ENCODE measurements at regions not wholly inside any gene's neighbourhood (a gene's known extent, or its start where the extent isn't known, plus 50 kb on each side); places are given as distances from the start of the nearest gene placed in this dataset.

DNA sequence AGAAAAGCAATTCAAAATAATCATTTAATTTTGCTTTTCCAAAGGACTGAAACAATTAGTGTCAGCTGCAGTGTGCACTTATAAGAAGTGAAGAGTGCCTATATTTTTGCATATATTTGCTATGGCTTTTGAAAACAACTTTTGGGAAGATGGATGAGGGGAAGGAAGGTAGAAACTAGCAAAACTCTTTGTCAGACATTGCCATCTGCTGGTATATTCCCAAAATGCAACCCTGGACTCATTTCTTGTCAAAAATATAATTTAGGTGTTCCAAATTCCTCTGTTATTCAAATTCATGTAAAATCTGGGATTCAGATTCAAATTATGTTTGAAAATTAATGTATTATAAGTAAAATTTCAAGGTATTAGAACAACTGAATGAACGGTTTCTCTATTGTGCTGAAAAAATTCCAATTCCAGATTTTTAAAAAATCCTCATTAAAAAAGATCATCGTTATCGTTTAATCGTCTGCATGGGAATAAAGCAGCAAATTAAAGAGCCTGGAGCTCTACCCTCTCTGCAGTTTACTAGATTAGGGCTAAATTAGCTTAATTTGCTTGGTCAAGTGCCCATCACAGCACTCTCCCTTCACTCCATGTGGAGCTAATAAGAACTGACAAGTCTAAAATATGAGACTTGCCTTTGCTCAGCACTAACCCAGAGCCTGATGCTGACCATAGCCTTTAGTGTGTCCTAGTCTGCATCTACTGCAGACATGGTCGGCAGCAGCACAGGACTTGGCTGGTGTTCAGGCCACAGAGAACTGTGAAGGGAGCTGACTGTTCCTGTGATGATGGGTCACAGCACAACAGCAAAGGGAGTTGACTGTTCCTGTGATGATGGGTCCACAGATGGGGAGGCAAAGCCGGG lies 67.9 kb upstream of the MITF start:
- no peaks in the 10 kb centered on the region for H3K9me3 ChIP-seq
- H3K4me3 ChIP-seq = no peak overlapping the region
- no peaks in the 10 kb centered on the region for H3K36me3 ChIP-seq
- TF ChIP-seq EP300 (IDR thresholded peaks at IDR 0.05) = no peak
- no peak for TF ChIP-seq POLR2AphosphoS5 (IDR thresholded peaks at IDR 0.05)
- TF ChIP-seq POLR2A (IDR thresholded peaks at IDR 0.05) = no peak
- TF ChIP-seq, protein P1, sequence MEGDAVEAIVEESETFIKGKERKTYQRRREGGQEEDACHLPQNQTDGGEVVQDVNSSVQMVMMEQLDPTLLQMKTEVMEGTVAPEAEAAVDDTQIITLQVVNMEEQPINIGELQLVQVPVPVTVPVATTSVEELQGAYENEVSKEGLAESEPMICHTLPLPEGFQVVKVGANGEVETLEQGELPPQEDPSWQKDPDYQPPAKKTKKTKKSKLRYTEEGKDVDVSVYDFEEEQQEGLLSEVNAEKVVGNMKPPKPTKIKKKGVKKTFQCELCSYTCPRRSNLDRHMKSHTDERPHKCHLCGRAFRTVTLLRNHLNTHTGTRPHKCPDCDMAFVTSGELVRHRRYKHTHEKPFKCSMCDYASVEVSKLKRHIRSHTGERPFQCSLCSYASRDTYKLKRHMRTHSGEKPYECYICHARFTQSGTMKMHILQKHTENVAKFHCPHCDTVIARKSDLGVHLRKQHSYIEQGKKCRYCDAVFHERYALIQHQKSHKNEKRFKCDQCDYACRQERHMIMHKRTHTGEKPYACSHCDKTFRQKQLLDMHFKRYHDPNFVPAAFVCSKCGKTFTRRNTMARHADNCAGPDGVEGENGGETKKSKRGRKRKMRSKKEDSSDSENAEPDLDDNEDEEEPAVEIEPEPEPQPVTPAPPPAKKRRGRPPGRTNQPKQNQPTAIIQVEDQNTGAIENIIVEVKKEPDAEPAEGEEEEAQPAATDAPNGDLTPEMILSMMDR (IDR thresholded peaks at IDR 0.05) = peak in 5 of 7 experiments; percentile 41 to 66 (median 60)
- peak in 1 of 2 donors; percentile 75 for DNase-seq
- H3K27me3 ChIP-seq = no peaks in the 10 kb centered on the region
- intact Hi-C loops (cut with DNase I; ENCODE audit: low total_unique reads) = loop anchor here (10.0 kb wide), 1 partner anchor 507 kb away; no protein-coding TSS in a partner anchor
- H3K27ac ChIP-seq = no peak overlapping the region
- H3K4me1 ChIP-seq = peaks cover 0 to 4% (median 0%) of the 10 kb centered on the region in 4 donors
- 58 to 63% (median 59%) methylated on average over 6 of the region's 6 CpGs for WGBS, 5 donors

DNA sequence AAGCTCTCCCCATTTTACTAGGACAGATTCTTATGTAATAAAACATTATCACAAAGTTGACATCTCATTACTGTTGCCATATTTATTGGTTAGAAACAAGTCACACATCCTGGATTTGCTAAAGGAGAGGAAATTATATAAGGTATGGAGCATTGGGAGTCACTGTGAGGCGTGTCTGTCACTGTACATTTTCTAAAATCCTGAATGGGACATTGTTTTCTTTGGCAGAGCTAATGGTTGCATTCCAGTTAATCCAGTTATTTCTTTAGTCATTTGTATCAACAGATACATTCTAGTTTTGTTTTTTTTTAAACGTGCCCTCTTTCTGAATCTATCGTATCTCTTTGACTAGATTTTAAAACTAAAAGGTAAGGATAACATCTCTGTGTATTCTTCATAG lies 70.2 kb upstream of the MITF start:
- intact Hi-C loops (cut with DNase I; ENCODE audit: low total_unique reads) = no loop called here

DNA sequence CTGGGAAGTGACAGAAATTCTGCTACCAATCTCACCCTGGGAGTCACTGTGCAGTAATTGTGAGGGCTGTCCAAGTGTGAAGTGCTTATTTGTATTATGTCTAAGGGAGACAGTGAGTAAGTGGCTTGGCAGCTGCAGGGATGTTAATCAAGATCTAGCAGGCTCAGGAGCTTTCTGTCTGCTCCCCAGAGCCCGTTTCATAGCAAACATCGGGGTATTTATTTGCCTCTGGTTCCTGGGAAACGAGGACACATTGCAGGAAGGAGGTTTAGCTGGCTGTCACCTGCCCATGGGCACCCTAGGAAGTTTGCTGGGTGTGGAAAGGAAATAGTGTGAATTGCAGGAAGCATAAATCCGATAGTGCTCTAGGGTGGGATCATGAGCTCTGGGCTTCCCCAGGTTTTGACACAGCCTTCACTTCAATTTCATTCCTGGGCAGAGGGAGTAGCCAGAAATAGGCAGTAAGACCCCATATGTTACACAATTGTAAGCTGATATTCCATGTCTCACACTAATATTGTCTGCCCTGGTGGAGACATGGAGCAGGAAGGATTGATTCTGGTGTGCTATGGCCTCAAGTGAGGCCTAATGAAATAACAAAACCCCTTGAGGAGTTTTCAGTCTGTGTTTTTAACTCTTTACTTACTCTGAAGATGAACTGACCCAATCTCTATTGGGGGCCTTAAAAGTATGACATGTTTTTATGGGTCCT lies 74.1 kb upstream of the MITF start:
- H3K36me3 ChIP-seq = no peaks in the 10 kb centered on the region
- intact Hi-C loops (cut with DNase I; ENCODE audit: low total_unique reads) = no loop called here
- no peaks in the 10 kb centered on the region for H3K27me3 ChIP-seq
- no peak overlapping the region for H3K4me3 ChIP-seq
- peak; percentile 31 to 80 for DNase-seq
- no peak overlapping the region for H3K27ac ChIP-seq
- WGBS, 5 donors = 14 to 22% (median 21%) methylated on average over 4 of the region's 4 CpGs
- peaks cover 0 to 15% (median 4%) of the 10 kb centered on the region in 4 donors for H3K4me1 ChIP-seq
- no peaks in the 10 kb centered on the region for H3K9me3 ChIP-seq
- TF ChIP-seq POLR2AphosphoS5 (IDR thresholded peaks at IDR 0.05) = peak in 1 of 3 donors; percentile 12
- TF ChIP-seq POLR2A (IDR thresholded peaks at IDR 0.05) = no peak

More for the DNA sequence above, 70.2 kb upstream of the MITF start:
- no peak for TF ChIP-seq EP300 (IDR thresholded peaks at IDR 0.05)
- no peak for TF ChIP-seq POLR2AphosphoS5 (IDR thresholded peaks at IDR 0.05)
- TF ChIP-seq, protein P1 (IDR thresholded peaks at IDR 0.05) = no peak
- TF ChIP-seq POLR2A (IDR thresholded peaks at IDR 0.05) = no peak
- Histone ChIP-seq H3K4me3 (no peak overlapping the region), H3K27ac (no peak overlapping the region), H3K36me3 (no peaks in the 10 kb centered on the region), H3K4me1 (peaks cover 0 to 15% (median 4%) of the 10 kb centered on the region in 4 donors), H3K9me3 (no peaks in the 10 kb centered on the region), H3K27me3 (no peaks in the 10 kb centered on the region)
- DNase-seq = no peak
- 23 to 54% (median 38%) methylated on average over 3 of the region's 3 CpGs for WGBS, 5 donors

DNA sequence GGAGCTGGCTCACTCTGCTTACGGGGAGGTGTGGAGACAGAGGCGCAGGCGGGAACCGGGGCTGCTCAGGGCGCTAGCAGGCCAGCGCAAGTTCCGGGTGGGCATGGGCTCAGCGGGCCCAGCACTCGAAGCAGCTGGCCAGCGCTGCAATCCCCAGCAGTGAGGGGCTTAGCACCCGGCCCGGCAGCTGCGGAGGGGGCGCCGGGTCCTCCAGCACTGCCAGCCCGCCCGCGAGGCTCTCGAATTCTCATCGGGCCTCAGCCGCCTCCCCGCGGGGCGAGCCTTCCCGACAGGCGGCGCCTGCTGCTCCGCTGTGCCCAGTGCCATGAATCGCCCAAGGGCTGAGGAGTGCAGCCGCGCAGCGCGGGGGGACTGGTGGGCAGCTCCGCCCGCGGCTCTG lies 78.6 kb upstream of the MITF start:
- WGBS, 5 donors = 92 to 98% (median 97%) methylated on average over 25 to 36 of the region's 36 CpGs
- intact Hi-C loops (cut with DNase I; ENCODE audit: low total_unique reads) = no loop called here
- DNase-seq = no peak
- no peaks in the 10 kb centered on the region for H3K36me3 ChIP-seq
- peaks cover 0 to 12% (median 4%) of the 10 kb centered on the region in 4 donors for H3K4me1 ChIP-seq
- H3K27me3 ChIP-seq = no peaks in the 10 kb centered on the region
- no peak for TF ChIP-seq POLR2A (IDR thresholded peaks at IDR 0.05)
- TF ChIP-seq POLR2AphosphoS5 (IDR thresholded peaks at IDR 0.05) = no peak
- no peak for TF ChIP-seq EP300 (IDR thresholded peaks at IDR 0.05)
- H3K4me3 ChIP-seq = no peak overlapping the region
- no peak overlapping the region for H3K27ac ChIP-seq
- H3K9me3 ChIP-seq = no peaks in the 10 kb centered on the region

DNA sequence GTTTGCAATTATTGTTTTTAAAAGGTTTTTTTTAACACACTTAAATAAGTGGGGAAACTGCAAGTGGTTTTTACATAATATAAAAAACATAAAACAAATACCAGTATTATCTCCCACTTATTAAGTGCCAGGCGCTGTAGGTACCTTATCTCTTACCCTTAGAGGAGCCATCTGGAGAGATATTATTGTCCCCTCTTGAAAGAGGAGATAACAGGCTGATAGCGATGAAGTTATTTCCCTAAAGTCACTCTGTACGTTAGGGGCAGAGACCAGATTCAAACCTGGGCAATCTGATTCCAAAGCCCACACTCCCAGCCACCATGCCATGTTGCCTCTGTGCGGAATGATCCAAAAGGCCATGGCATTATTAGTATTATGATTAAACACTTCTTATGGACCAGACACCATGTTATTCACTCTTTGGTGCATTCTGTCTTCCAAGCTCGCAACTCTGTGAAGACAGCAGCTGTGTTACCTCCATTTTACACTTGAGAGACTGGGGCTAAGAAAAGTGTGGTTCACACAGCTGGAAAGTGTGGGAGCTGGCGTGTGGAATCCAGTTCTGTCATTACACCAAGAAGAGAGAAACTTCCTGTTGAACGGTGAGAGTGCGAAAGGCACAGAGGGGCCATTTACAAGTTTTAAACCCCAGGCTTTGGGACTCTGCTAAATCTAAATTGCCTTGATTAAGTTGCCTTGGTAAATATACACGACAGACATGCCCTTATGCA lies 79.9 kb upstream of the MITF start:
- no peaks in the 10 kb centered on the region for H3K36me3 ChIP-seq
- peaks cover 0 to under 1% (median 0%) of the 10 kb centered on the region in 4 donors for H3K4me1 ChIP-seq
- intact Hi-C loops (cut with DNase I; ENCODE audit: low total_unique reads) = no loop called here
- no peaks in the 10 kb centered on the region for H3K9me3 ChIP-seq
- no peak for TF ChIP-seq POLR2A (IDR thresholded peaks at IDR 0.05)
- TF ChIP-seq, protein P1 (IDR thresholded peaks at IDR 0.05) = no peak
- no peaks in the 10 kb centered on the region for H3K27me3 ChIP-seq
- 58 to 67% (median 60%) methylated on average over 9 of the region's 9 CpGs for WGBS, 5 donors
- H3K27ac ChIP-seq = no peak overlapping the region
- H3K4me3 ChIP-seq = no peak overlapping the region
- DNase-seq = peak in 1 of 2 donors; percentile 45

All from stomach (tissue), 8 donors.